AG04449 (cell line): ENCODE measurements at regions not wholly inside any gene's neighbourhood (a gene's known extent, or its start where the extent isn't known, plus 50 kb on each side); places are given as distances from the start of the nearest gene placed in this dataset.
"Not testable (repeated sequence)": the region's sequence is repeated elsewhere in the genome, so short reads cannot be mapped to it uniquely, and the experiment has no call there.

Experiments used
- CTCF ChIA-PET: fragments of 350-600 bp; formaldehyde crosslinking; extraction: SDS; loops from one replicate; lab custom pipeline; 2021; ENCODE audit warnings: antibody characterized with exemption; lab: Yijun Ruan, JAX
- POLR2A ChIA-PET: fragments of 400-600, 350-600 bp; formaldehyde crosslinking; extraction: SDS; loops from one replicate; lab custom pipeline; 2020; ENCODE audit warnings: antibody characterized with exemption, inconsistent platforms; lab: Yijun Ruan, JAX
- DNase-seq: peaks from one replicate; pipeline ENCODE4 v3.0.0-alpha.2; 2010; ENCODE audit warnings: low read depth, low spot score
- H3K4me3 ChIP-seq: 2 replicates; pipeline ENCODE4 v1.5.1; 2011; ENCODE audit warnings: low read depth, mild to moderate bottlenecking, control low read depth, low read length
- TF ChIP-seq, protein P1 (sequence below): IDR thresholded peaks from one replicate; pipeline ENCODE4 v1.5.1; 2011; ENCODE audit warnings: mild to moderate bottlenecking, moderate library complexity, low read length, control low read depth, inconsistent platforms; ENCODE audit not compliant: insufficient read depth; ENCODE audit errors: missing control alignments

DNA sequence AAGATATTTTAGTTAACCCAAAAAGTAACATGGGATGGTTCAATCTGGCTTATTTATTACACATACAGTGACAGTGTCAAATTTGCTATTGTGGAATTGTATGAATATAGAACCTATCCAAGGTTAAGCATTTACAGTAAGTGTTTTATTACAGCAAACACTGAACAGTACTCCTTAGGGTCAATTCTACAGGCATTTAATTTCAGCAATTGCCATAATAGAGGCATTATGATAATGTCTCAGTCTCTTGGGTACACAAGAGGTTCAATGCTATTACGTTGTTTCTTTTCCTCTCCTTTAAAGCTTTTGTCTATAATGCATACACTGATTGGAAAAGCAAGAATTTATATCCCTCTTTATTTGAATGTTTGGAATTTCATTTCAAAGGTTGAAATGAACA, 275.7 kb upstream of the NAALADL2 start:
- POLR2A ChIA-PET: no interaction called here
- TF ChIP-seq, protein P1, sequence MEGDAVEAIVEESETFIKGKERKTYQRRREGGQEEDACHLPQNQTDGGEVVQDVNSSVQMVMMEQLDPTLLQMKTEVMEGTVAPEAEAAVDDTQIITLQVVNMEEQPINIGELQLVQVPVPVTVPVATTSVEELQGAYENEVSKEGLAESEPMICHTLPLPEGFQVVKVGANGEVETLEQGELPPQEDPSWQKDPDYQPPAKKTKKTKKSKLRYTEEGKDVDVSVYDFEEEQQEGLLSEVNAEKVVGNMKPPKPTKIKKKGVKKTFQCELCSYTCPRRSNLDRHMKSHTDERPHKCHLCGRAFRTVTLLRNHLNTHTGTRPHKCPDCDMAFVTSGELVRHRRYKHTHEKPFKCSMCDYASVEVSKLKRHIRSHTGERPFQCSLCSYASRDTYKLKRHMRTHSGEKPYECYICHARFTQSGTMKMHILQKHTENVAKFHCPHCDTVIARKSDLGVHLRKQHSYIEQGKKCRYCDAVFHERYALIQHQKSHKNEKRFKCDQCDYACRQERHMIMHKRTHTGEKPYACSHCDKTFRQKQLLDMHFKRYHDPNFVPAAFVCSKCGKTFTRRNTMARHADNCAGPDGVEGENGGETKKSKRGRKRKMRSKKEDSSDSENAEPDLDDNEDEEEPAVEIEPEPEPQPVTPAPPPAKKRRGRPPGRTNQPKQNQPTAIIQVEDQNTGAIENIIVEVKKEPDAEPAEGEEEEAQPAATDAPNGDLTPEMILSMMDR: no peak
- no peak for DNase-seq

DNA sequence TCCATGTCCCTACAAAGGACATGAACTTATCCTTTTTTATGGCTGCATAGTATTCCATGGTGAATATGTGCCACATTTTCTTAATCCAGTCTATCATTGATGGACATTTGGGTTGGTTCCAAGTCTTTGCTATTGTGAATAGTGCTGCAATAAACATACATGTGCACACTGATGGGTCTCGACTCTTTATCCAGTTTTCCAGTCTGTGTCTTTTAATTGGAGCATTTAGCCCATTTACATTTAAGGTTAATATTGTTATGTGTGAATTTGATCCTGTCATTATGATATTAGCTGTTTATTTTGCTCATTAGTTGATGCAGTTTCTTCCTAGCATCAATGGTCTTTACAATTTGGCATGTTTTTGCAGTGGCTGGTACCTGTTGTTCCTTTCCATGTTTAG, 272.0 kb upstream of the NAALADL2 start:
- CTCF ChIA-PET: interaction anchor here (1.3 kb wide), 1 partner anchor 8 kb away, joined by 3 read pairs; no protein-coding TSS in a partner anchor
- DNase-seq, POLR2A ChIA-PET: not testable (repeated sequence)

More for the DNA sequence above, 275.7 kb upstream of the NAALADL2 start:
- CTCF ChIA-PET: no interaction called here
- H3K4me3 ChIP-seq: no peak overlapping the region

DNA sequence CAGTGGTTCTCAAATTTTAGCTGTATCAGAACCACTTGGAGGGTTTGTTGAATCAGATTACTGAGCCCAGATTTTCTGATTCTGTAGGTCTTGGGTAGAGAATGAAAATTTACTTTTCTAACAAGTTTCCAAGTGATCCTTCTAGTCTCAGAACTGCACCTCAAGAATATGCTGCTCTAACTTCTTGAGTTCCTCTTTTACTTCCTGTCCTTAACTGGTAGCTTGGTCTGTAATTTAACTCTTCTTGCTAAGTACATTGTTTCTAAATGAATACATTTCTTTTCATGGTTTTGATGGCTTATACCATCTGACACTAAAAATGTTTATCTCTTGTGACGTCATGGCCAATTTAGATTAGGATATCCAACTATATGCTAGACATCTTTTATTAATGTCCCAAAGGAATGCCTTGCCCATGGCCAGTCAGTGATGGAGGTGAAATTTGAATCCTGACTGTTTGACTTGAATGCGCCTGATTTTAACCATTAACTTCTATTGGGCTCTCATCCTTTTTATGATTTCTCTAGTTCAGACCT, 262.6 kb upstream of the NAALADL2 start:
- CTCF ChIA-PET: no interaction called here
- no peak for DNase-seq
- H3K4me3 ChIP-seq: no peak overlapping the region
- POLR2A ChIA-PET: no interaction called here
- TF ChIP-seq, protein P1: no peak

More for the DNA sequence above, 272.0 kb upstream of the NAALADL2 start:
- not testable (repeated sequence) for H3K4me3 ChIP-seq

DNA sequence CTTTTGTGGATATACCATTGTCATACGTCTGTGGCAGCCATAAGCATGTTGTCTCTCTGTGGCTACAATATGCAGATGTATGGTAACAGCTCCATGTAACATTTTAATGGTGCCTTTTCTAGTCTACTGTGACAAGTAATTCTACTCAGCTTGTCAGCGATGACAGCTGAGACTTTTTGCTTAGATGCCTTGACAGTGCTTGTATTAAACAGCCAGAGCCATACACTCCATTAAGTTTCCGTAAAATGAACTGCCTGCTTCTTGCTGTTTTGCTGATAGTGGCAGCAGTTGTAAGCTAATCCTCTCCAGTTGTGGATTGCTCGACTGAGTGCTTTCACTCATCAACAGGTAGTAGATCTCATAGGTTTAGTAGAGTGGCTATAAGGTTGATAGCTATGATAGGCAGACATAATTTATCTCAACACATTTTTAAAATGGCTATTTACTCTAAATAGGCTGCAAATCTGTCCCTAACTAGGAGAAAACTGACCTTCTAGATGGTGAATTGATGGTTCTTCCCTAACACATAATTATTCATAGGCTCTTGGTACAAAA, 260.2 kb upstream of the NAALADL2 start:
- ChIA-PET CTCF (interaction anchor here (0.6 kb wide), 1 partner anchor 238 kb away, joined by 3 read pairs; no protein-coding TSS in a partner anchor), POLR2A (no interaction called here)
- TF ChIP-seq, protein P1: no peak
- H3K4me3 ChIP-seq: no peak overlapping the region
- DNase-seq: no peak

DNA sequence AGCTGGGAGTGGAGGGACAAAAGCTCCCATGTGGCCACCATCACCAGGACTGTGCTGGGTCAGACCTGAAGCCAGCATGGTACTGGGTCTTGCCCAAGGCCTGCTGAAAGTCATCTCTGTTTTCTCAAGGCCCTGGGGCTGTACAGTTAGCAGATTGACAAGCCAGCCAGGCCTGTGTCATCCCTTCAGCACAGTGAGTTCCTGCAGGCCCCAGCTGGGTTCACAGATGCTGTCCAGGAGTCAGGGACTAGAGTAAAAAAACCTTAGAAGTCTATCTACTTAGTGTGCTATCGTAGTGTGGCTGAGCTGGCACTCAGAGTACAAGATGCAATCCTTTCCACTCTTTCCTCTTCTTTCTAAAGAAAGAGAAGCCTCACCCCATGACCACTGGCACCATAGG, 246.0 kb upstream of the NAALADL2 start:
- TF ChIP-seq, protein P1: no peak
- POLR2A ChIA-PET: no interaction called here
- CTCF ChIA-PET: no interaction called here
- H3K4me3 ChIP-seq: no peak overlapping the region
- no peak for DNase-seq

DNA sequence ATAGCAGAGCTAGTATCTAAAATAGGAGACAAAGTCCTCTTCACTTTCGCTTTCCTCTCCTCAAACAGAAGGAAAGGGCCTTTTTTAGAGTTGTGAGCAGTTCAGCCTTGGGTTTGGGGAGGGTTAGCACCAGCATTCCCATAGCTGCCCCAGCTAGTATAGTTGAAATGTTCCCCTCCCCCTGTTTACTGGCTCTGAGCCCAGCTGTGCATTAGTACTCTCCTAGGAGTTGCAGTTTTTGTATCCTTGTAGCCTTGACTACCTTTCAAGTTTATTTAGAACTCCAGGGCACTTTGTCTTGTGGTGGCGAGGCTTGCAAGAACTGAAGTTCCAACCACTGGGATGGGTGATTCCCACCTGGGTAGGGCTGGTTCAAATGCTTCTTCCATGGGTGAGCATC, 245.1 kb upstream of the NAALADL2 start:
- CTCF ChIA-PET: no interaction called here
- no peak for DNase-seq
- POLR2A ChIA-PET: no interaction called here

More for the DNA sequence above, 245.1 kb upstream of the NAALADL2 start:
- no peak overlapping the region for H3K4me3 ChIP-seq
- TF ChIP-seq, protein P1: no peak
